ENCODE measurements at regions not wholly inside any gene's neighbourhood (a gene's known extent, or its start where the extent isn't known, plus 50 kb on each side); places are given as distances from the start of the nearest gene placed in this dataset.

DNA sequence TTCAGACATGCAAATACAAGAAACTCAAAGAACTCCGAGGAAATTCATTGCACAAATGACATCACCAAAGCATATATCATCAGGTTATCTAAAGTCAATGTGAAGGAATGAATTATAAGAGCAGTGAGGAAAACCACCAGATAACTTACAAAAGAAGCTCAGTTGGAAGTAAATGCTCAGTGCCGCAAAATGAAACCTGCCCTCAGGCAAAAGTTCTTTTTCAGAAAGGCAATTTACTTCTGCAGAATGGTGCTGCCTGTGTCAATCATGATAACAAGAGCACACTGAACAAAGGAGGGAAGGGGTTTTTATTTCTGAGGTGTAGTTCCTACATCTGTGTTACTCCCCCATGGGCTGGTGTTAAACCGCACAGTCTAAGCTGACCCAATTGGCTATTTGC is 550.6 kb upstream of the SEMA3D start:
- no peaks in the 10 kb centered on the region for H3K36me3 ChIP-seq (ENCODE audit: control insufficient read depth in 1 of 2, insufficient read depth in 2 of 2, low read length in 2 of 2)
- no peak overlapping the region for H3K27ac ChIP-seq (ENCODE audit: low read depth, low read length)
- no peak overlapping the region for H2AFZ ChIP-seq (ENCODE audit: low read depth, low read length, poor library complexity, severe bottlenecking)
- ChIA-PET CTCF (no interaction called here), POLR2A (no interaction called here), RAD21 (ENCODE audit: low non-redundant PET in 1 of 2, low total read pairs in 2 of 2, uncharacterized antibody in 2 of 2, unreplicated experiment in 2 of 2) (no interaction called here)
- BruUV-seq (replicated peaks) = no TSS peak
- no peak for ATAC-seq
- no peaks in the 10 kb centered on the region for H3K9me3 ChIP-seq (ENCODE audit: control insufficient read depth in 1 of 2, insufficient read depth in 1 of 2, low read depth in 1 of 2, low read length in 2 of 2)
- no peaks in the 10 kb centered on the region for H3K27me3 ChIP-seq (ENCODE audit: insufficient read depth, low read length)
- no peaks in the 10 kb centered on the region for H3K9me2 ChIP-seq (ENCODE audit: insufficient read depth)
- no peak for DNase-seq (ENCODE audit: low read depth, low spot score)
- TF ChIP-seq, protein P1, sequence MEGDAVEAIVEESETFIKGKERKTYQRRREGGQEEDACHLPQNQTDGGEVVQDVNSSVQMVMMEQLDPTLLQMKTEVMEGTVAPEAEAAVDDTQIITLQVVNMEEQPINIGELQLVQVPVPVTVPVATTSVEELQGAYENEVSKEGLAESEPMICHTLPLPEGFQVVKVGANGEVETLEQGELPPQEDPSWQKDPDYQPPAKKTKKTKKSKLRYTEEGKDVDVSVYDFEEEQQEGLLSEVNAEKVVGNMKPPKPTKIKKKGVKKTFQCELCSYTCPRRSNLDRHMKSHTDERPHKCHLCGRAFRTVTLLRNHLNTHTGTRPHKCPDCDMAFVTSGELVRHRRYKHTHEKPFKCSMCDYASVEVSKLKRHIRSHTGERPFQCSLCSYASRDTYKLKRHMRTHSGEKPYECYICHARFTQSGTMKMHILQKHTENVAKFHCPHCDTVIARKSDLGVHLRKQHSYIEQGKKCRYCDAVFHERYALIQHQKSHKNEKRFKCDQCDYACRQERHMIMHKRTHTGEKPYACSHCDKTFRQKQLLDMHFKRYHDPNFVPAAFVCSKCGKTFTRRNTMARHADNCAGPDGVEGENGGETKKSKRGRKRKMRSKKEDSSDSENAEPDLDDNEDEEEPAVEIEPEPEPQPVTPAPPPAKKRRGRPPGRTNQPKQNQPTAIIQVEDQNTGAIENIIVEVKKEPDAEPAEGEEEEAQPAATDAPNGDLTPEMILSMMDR (IDR thresholded peaks at IDR 0.05 in 2 of 3, conservative IDR thresholded peaks at IDR 0.05 in 1 of 3; ENCODE audit: borderline replicate concordance in 1 of 3, insufficient read depth in 1 of 3, low read depth in 2 of 3, low read length in 2 of 3) = no peak
- TF ChIP-seq EZH2phosphoT487 (IDR thresholded peaks at IDR 0.05; ENCODE audit: borderline replicate concordance) = no peak
- TF ChIP-seq, protein P2, sequence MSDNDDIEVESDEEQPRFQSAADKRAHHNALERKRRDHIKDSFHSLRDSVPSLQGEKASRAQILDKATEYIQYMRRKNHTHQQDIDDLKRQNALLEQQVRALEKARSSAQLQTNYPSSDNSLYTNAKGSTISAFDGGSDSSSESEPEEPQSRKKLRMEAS (IDR thresholded peaks at IDR 0.05) = no peak
- TF ChIP-seq FOSL1 (IDR thresholded peaks at IDR 0.05; ENCODE audit: low read depth) = no peak
- TF ChIP-seq, protein P3, sequence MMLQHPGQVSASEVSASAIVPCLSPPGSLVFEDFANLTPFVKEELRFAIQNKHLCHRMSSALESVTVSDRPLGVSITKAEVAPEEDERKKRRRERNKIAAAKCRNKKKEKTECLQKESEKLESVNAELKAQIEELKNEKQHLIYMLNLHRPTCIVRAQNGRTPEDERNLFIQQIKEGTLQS (IDR thresholded peaks at IDR 0.05) = no peak
- no peak for TF ChIP-seq CBX3 (IDR thresholded peaks at IDR 0.05; ENCODE audit: low read depth)
- no peak for TF ChIP-seq RAD21 (IDR thresholded peaks at IDR 0.05; ENCODE audit: low read depth)
- TF ChIP-seq SIN3A (IDR thresholded peaks at IDR 0.05; ENCODE audit: low read depth) = no peak
- no peak for TF ChIP-seq EGR1 (IDR thresholded peaks at IDR 0.05; ENCODE audit: low read depth)
- no peak for TF ChIP-seq EZH2 (IDR thresholded peaks at IDR 0.05)
- no peak for TF ChIP-seq POLR2AphosphoS5 (IDR thresholded peaks at IDR 0.05; ENCODE audit: low read depth, low read length)
- TF ChIP-seq, protein P4, sequence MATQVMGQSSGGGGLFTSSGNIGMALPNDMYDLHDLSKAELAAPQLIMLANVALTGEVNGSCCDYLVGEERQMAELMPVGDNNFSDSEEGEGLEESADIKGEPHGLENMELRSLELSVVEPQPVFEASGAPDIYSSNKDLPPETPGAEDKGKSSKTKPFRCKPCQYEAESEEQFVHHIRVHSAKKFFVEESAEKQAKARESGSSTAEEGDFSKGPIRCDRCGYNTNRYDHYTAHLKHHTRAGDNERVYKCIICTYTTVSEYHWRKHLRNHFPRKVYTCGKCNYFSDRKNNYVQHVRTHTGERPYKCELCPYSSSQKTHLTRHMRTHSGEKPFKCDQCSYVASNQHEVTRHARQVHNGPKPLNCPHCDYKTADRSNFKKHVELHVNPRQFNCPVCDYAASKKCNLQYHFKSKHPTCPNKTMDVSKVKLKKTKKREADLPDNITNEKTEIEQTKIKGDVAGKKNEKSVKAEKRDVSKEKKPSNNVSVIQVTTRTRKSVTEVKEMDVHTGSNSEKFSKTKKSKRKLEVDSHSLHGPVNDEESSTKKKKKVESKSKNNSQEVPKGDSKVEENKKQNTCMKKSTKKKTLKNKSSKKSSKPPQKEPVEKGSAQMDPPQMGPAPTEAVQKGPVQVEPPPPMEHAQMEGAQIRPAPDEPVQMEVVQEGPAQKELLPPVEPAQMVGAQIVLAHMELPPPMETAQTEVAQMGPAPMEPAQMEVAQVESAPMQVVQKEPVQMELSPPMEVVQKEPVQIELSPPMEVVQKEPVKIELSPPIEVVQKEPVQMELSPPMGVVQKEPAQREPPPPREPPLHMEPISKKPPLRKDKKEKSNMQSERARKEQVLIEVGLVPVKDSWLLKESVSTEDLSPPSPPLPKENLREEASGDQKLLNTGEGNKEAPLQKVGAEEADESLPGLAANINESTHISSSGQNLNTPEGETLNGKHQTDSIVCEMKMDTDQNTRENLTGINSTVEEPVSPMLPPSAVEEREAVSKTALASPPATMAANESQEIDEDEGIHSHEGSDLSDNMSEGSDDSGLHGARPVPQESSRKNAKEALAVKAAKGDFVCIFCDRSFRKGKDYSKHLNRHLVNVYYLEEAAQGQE (IDR thresholded peaks at IDR 0.05; ENCODE audit: low read depth) = no peak
- TF ChIP-seq ZFX (IDR thresholded peaks at IDR 0.05) = no peak
- TF ChIP-seq CEBPB (IDR thresholded peaks at IDR 0.05; ENCODE audit: low read depth) = no peak
- no peaks in the 10 kb centered on the region for H3K4me1 ChIP-seq (ENCODE audit: control insufficient read depth in 1 of 2, insufficient read depth in 2 of 2, low read length in 2 of 2)
- intact Hi-C loops (cut with micrococcal nuclease) = no loop called here
- H3K9ac ChIP-seq (ENCODE audit: low read length) = no peak overlapping the region
- no peaks in the 10 kb centered on the region for H4K20me1 ChIP-seq (ENCODE audit: insufficient read depth)
- H3K4me2 ChIP-seq (ENCODE audit: low read length) = no peak overlapping the region
- H3K79me2 ChIP-seq (ENCODE audit: insufficient read depth, low read length) = no peaks in the 10 kb centered on the region
- H3K4me3 ChIP-seq (replicated peaks in 1 of 2; ENCODE audit: low read depth in 1 of 2, low read length in 2 of 2) = no peak overlapping the region
